ENCODE measurements at regions not wholly inside any gene's neighbourhood (a gene's known extent, or its start where the extent isn't known, plus 50 kb on each side); places are given as distances from the start of the nearest gene placed in this dataset.

GRCh38 chr16:87241137-87241771 lies 75.9 kb downstream of the C16orf95 start:
- no peaks in the 10 kb centered on the region for H4K20me1 ChIP-seq (ENCODE audit: insufficient read depth, low read length)
- no TSS peak for BruUV-seq (replicated peaks)
- CTCF ChIA-PET (ENCODE audit: unreplicated experiment) = interaction anchor here (0.6 kb wide), 1 partner anchor 27 kb away, joined by 3 read pairs; no protein-coding TSS in a partner anchor

GRCh38 chr16:87243478-87243877 lies 73.7 kb downstream of the C16orf95 start:
- TF ChIP-seq CTCF (conservative IDR thresholded peaks at IDR 0.05; ENCODE audit: low read length) = no peak
- no peak for TF ChIP-seq EZH2phosphoT487 (IDR thresholded peaks at IDR 0.05; ENCODE audit: borderline replicate concordance, low read depth, low read length)
- Histone ChIP-seq H4K20me1 (ENCODE audit: insufficient read depth, low read length) (no peaks in the 10 kb centered on the region), H3K79me2 (ENCODE audit: insufficient read depth, low read depth, low read length) (no peaks in the 10 kb centered on the region), H2AFZ (ENCODE audit: low read length) (no peak overlapping the region), H3K4me2 (ENCODE audit: low read length) (no peak overlapping the region), H3K4me1 (ENCODE audit: insufficient read depth, low read length, poor library complexity, severe bottlenecking) (no peaks in the 10 kb centered on the region), H3K36me3 (ENCODE audit: insufficient read depth, low read length) (no peaks in the 10 kb centered on the region), H3K27ac (ENCODE audit: low read depth, low read length, poor library complexity, severe bottlenecking) (no peak overlapping the region), H3K4me3 (ENCODE audit: low read depth, low read length, poor library complexity, severe bottlenecking) (no peak overlapping the region), H3K9me2 (ENCODE audit: insufficient read depth, low read length) (no peaks in the 10 kb centered on the region), H3K9me3 (ENCODE audit: low read length) (no peaks in the 10 kb centered on the region)
- no TSS peak for BruUV-seq (replicated peaks)
- POLR2A ChIA-PET = interaction anchor here (0.7 to 0.8 kb wide), 2 partner anchors 8 to 15 kb away, joined by 4 to 8 read pairs; no protein-coding TSS in a partner anchor
- intact Hi-C loops (cut with micrococcal nuclease; ENCODE audit: unreplicated experiment) = no loop called here
- no peak for DNase-seq (ENCODE audit: low spot score)
- CTCF ChIA-PET (ENCODE audit: unreplicated experiment) = no interaction called here

More at GRCh38 chr16:87241137-87241771, 75.9 kb downstream of the C16orf95 start:
- no peak overlapping the region for H3K4me3 ChIP-seq (ENCODE audit: low read depth, low read length, poor library complexity, severe bottlenecking)
- H2AFZ ChIP-seq (ENCODE audit: low read length) = no peak overlapping the region
- no peaks in the 10 kb centered on the region for H3K9me3 ChIP-seq (ENCODE audit: low read length)
- H3K79me2 ChIP-seq (ENCODE audit: insufficient read depth, low read depth, low read length) = no peaks in the 10 kb centered on the region
- intact Hi-C loops (cut with micrococcal nuclease; ENCODE audit: unreplicated experiment) = no loop called here
- no peak overlapping the region for H3K27ac ChIP-seq (ENCODE audit: low read depth, low read length, poor library complexity, severe bottlenecking)
- DNase-seq (ENCODE audit: low spot score) = no peak
- no peak for TF ChIP-seq EZH2phosphoT487 (IDR thresholded peaks at IDR 0.05; ENCODE audit: borderline replicate concordance, low read depth, low read length)
- TF ChIP-seq CTCF (conservative IDR thresholded peaks at IDR 0.05; ENCODE audit: low read length) = no peak
- H3K4me1 ChIP-seq (ENCODE audit: insufficient read depth, low read length, poor library complexity, severe bottlenecking) = peaks cover 1% of the 10 kb centered on the region
- H3K4me2 ChIP-seq (ENCODE audit: low read length) = no peak overlapping the region
- POLR2A ChIA-PET = interaction anchor here (0.6 kb wide), 1 partner anchor 101 kb away, joined by 3 read pairs; no protein-coding TSS in a partner anchor
- H3K36me3 ChIP-seq (ENCODE audit: insufficient read depth, low read length) = no peaks in the 10 kb centered on the region
- H3K9me2 ChIP-seq (ENCODE audit: insufficient read depth, low read length) = no peaks in the 10 kb centered on the region

GRCh38 chr16:87244636-87245197 lies 72.5 kb downstream of the C16orf95 start:
- H4K20me1 ChIP-seq (ENCODE audit: insufficient read depth, low read length) = no peaks in the 10 kb centered on the region
- POLR2A ChIA-PET = interaction anchor here (0.6 kb wide), 1 partner anchor 39 kb away, joined by 3 read pairs; no protein-coding TSS in a partner anchor
- H3K4me1 ChIP-seq (ENCODE audit: insufficient read depth, low read length, poor library complexity, severe bottlenecking) = no peaks in the 10 kb centered on the region
- no peaks in the 10 kb centered on the region for H3K36me3 ChIP-seq (ENCODE audit: insufficient read depth, low read length)
- H2AFZ ChIP-seq (ENCODE audit: low read length) = no peak overlapping the region
- TF ChIP-seq EZH2phosphoT487 (IDR thresholded peaks at IDR 0.05; ENCODE audit: borderline replicate concordance, low read depth, low read length) = no peak
- no peak for TF ChIP-seq CTCF (conservative IDR thresholded peaks at IDR 0.05; ENCODE audit: low read length)
- DNase-seq (ENCODE audit: low spot score) = no peak
- no peak overlapping the region for H3K27ac ChIP-seq (ENCODE audit: low read depth, low read length, poor library complexity, severe bottlenecking)
- no peak overlapping the region for H3K4me2 ChIP-seq (ENCODE audit: low read length)
- no TSS peak for BruUV-seq (replicated peaks)
- H3K9me3 ChIP-seq (ENCODE audit: low read length) = no peaks in the 10 kb centered on the region
- no peak overlapping the region for H3K4me3 ChIP-seq (ENCODE audit: low read depth, low read length, poor library complexity, severe bottlenecking)
- CTCF ChIA-PET (ENCODE audit: unreplicated experiment) = no interaction called here
- intact Hi-C loops (cut with micrococcal nuclease; ENCODE audit: unreplicated experiment) = no loop called here
- no peaks in the 10 kb centered on the region for H3K9me2 ChIP-seq (ENCODE audit: insufficient read depth, low read length)
- H3K79me2 ChIP-seq (ENCODE audit: insufficient read depth, low read depth, low read length) = no peaks in the 10 kb centered on the region

Measured in OCI-LY7 (cell line).